Hepatocyte (in vitro differentiated cells): ENCODE measurements at regions not wholly inside any gene's neighbourhood (a gene's known extent, or its start where the extent isn't known, plus 50 kb on each side); places are given as distances from the start of the nearest gene placed in this dataset.

ENCODE experiments used
- DNase-seq: peaks from one replicate; pipeline ENCODE4 v3.0.0-alpha.2; 2016; ENCODE audit warnings: low spot score
- H2AFZ ChIP-seq: fragments of 200-600 bp; sonication (generic); 2 replicates; pipeline ENCODE4 v1.6.0; 2016; ENCODE audit warnings: antibody characterized with exemption, mild to moderate bottlenecking
- H3K27ac ChIP-seq: fragments of 200-600 bp; sonication (generic); 2 replicates; pipeline ENCODE4 v1.5.1; 2016; ENCODE audit warnings: mild to moderate bottlenecking
- H3K27me3 ChIP-seq: fragments of 200-600 bp; sonication (generic); 2 replicates; pipeline ENCODE4 v1.6.1; 2016
- H3K36me3 ChIP-seq: fragments of 200-600 bp; sonication (generic); replicated peaks from 2 replicates; pipeline ENCODE4 v1.5.1; 2016; ENCODE audit warnings: low read depth; ENCODE audit not compliant: insufficient read depth
- H3K4me1 ChIP-seq: fragments of 200-600 bp; sonication (generic); 2 replicates; pipeline ENCODE4 v1.5.1; 2016; ENCODE audit warnings: mild to moderate bottlenecking, moderate library complexity; ENCODE audit not compliant: insufficient read depth
- H3K4me2 ChIP-seq: fragments of 200-600 bp; sonication (generic); 2 replicates; pipeline ENCODE4 v1.6.0; 2016
- H3K4me3 ChIP-seq: fragments of 200-600 bp; sonication (generic); 2 replicates; pipeline ENCODE4 v1.5.1; 2016; ENCODE audit warnings: mild to moderate bottlenecking
- H3K79me2 ChIP-seq: fragments of 200-600 bp; sonication (generic); 2 replicates; pipeline ENCODE4 v1.6.0; 2017; ENCODE audit warnings: mild to moderate bottlenecking
- H3K9me2 ChIP-seq: fragments of 200-600 bp; sonication (generic); replicated peaks from 2 replicates; pipeline ENCODE4 v1.6.0; 2017; ENCODE audit warnings: mild to moderate bottlenecking; ENCODE audit not compliant: insufficient read depth
- H3K9me3 ChIP-seq: fragments of 200-600 bp; sonication (generic); 2 replicates; pipeline ENCODE4 v1.5.1; 2016; ENCODE audit warnings: low read depth, mild to moderate bottlenecking
- H4K20me1 ChIP-seq: fragments of 200-600 bp; sonication (generic); 2 replicates; pipeline ENCODE4 v1.6.0; 2016; ENCODE audit warnings: mild to moderate bottlenecking; ENCODE audit not compliant: insufficient read depth, poor library complexity, severe bottlenecking
- EZH2 ChIP-seq: fragments of 200-600 bp; sonication (generic); IDR thresholded peaks from 2 replicates; pipeline ENCODE4 v1.6.1; 2016; ENCODE audit warnings: antibody characterized with exemption, mild to moderate bottlenecking, borderline replicate concordance
- EZH2phosphoT487 ChIP-seq: fragments of 200-600 bp; sonication (generic); IDR thresholded peaks from one replicate; pipeline ENCODE4 v1.6.1; 2018; ENCODE audit warnings: antibody characterized with exemption, mild to moderate bottlenecking, low read depth, moderate library complexity; ENCODE audit not compliant: unreplicated experiment, severe bottlenecking
- WGBS: methylation state at CpG from one replicate; pipeline ENCODE4 v1.1.6; 2016; ENCODE audit warnings: low lambda C conversion rate; ENCODE audit errors: missing lambda C conversion rate; 5-methylcytosine and 5-hydroxymethylcytosine counted together
- TF ChIP-seq, protein P1 (sequence below): fragments of 200-600 bp; sonication (generic); IDR thresholded peaks from 2 replicates; pipeline ENCODE4 v1.5.1; 2016; ENCODE audit warnings: antibody characterized with exemption, mild to moderate bottlenecking; ENCODE audit not compliant: poor library complexity

GRCh38 chr5:145495196-145495595, 339.9 kb downstream of the PRELID2 start:
- Histone ChIP-seq H3K4me3 (no peak overlapping the region), H3K36me3 (no peaks in the 10 kb centered on the region), H3K27me3 (no peaks in the 10 kb centered on the region), H3K9me2 (no peaks in the 10 kb centered on the region), H3K4me1 (peaks cover 6% of the 10 kb centered on the region), H3K79me2 (no peaks in the 10 kb centered on the region), H3K27ac (peak overlapping the region; percentile 31), H2AFZ (no peak overlapping the region), H4K20me1 (no peaks in the 10 kb centered on the region), H3K4me2 (no peak overlapping the region), H3K9me3 (no peaks in the 10 kb centered on the region)
- WGBS: 90% methylated on average over 1 of the region's 1 CpG
- TF ChIP-seq, protein P1, sequence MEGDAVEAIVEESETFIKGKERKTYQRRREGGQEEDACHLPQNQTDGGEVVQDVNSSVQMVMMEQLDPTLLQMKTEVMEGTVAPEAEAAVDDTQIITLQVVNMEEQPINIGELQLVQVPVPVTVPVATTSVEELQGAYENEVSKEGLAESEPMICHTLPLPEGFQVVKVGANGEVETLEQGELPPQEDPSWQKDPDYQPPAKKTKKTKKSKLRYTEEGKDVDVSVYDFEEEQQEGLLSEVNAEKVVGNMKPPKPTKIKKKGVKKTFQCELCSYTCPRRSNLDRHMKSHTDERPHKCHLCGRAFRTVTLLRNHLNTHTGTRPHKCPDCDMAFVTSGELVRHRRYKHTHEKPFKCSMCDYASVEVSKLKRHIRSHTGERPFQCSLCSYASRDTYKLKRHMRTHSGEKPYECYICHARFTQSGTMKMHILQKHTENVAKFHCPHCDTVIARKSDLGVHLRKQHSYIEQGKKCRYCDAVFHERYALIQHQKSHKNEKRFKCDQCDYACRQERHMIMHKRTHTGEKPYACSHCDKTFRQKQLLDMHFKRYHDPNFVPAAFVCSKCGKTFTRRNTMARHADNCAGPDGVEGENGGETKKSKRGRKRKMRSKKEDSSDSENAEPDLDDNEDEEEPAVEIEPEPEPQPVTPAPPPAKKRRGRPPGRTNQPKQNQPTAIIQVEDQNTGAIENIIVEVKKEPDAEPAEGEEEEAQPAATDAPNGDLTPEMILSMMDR: no peak
- TF ChIP-seq EZH2phosphoT487: no peak
- no peak for DNase-seq

- Histone ChIP-seq H4K20me1 (no peaks in the 10 kb centered on the region), H3K79me2 (no peaks in the 10 kb centered on the region), H3K27ac (no peak overlapping the region), H3K4me1 (no peaks in the 10 kb centered on the region), H3K36me3 (no peaks in the 10 kb centered on the region), H3K27me3 (no peaks in the 10 kb centered on the region), H3K4me3 (no peak overlapping the region), H2AFZ (no peak overlapping the region), H3K9me2 (no peaks in the 10 kb centered on the region), H3K4me2 (no peak overlapping the region), H3K9me3 (no peaks in the 10 kb centered on the region)
- DNase-seq: no peak
- TF ChIP-seq, protein P1: no peak
- TF ChIP-seq EZH2: no peak
- TF ChIP-seq EZH2phosphoT487: no peak
- 92% methylated on average over 3 of the region's 3 CpGs for WGBS
Observed at GRCh38 chr5:145493435-145493834, 341.7 kb downstream of the PRELID2 start.

- Histone ChIP-seq H3K79me2 (no peaks in the 10 kb centered on the region), H3K27me3 (no peaks in the 10 kb centered on the region), H3K4me3 (no peak overlapping the region), H4K20me1 (no peaks in the 10 kb centered on the region), H3K9me3 (no peaks in the 10 kb centered on the region), H3K4me1 (no peaks in the 10 kb centered on the region), H3K36me3 (no peaks in the 10 kb centered on the region), H3K27ac (no peak overlapping the region), H3K9me2 (no peaks in the 10 kb centered on the region), H3K4me2 (no peak overlapping the region), H2AFZ (no peak overlapping the region)
- no peak for DNase-seq
- WGBS: 77% methylated on average over 3 of the region's 3 CpGs
- TF ChIP-seq, protein P1: no peak
- no peak for TF ChIP-seq EZH2
- TF ChIP-seq EZH2phosphoT487: no peak
Observed at GRCh38 chr5:145489516-145489915, 345.6 kb downstream of the PRELID2 start.

DNA sequence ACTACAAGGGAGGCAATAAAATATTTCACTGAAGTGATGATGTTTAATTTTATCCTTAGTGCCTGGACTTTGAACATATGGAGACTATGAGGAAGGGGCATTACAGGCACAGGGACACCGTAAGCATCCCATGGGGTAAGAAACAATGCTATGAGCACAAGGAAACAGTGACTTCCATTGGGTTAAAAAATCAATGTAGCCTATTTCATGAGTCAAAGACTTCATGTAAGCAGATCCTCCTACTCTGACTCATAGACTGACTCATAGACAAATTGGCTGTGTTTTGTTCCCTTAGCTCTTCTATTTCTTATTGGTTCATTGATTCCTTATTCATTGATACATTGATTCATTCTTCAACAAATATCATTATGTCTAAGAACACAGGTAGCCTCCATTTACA, 351.0 kb downstream of the PRELID2 start:
- Histone ChIP-seq H4K20me1 (no peaks in the 10 kb centered on the region), H2AFZ (no peak overlapping the region), H3K4me3 (no peak overlapping the region), H3K9me3 (no peaks in the 10 kb centered on the region), H3K4me1 (no peaks in the 10 kb centered on the region), H3K4me2 (no peak overlapping the region), H3K36me3 (no peaks in the 10 kb centered on the region), H3K27me3 (no peaks in the 10 kb centered on the region), H3K79me2 (no peaks in the 10 kb centered on the region), H3K9me2 (no peaks in the 10 kb centered on the region), H3K27ac (peak overlapping the region; percentile 53)
- TF ChIP-seq EZH2phosphoT487 (no peak), EZH2 (no peak)
- TF ChIP-seq, protein P1: no peak
- WGBS: 78% methylated on average over 1 of the region's 1 CpG
- DNase-seq: no peak
